Ishikawa (cell line): ENCODE measurements at regions not wholly inside any gene's neighbourhood (a gene's known extent, or its start where the extent isn't known, plus 50 kb on each side); places are given as distances from the start of the nearest gene placed in this dataset.

Experiments
- CEBPB ChIP-seq: IDR thresholded peaks from 2 replicates; pipeline ENCODE4 v1.6.1; 2012
- CREB1 ChIP-seq: IDR thresholded peaks from 2 replicates; pipeline ENCODE4 v1.6.1; 2012; ENCODE audit warnings: low read depth
- EGR1 ChIP-seq: IDR thresholded peaks from 2 replicates; pipeline ENCODE4 v1.6.1; 2012
- EP300 ChIP-seq: IDR thresholded peaks from 2 replicates; pipeline ENCODE4 v1.6.1; 2012; ENCODE audit warnings: borderline replicate concordance
- FOXM1 ChIP-seq: IDR thresholded peaks from 2 replicates; pipeline ENCODE4 v1.6.1; 2012; ENCODE audit warnings: low read depth, borderline replicate concordance
- MAX ChIP-seq: IDR thresholded peaks from 2 replicates; pipeline ENCODE4 v1.6.1; 2012
- NFIC ChIP-seq: IDR thresholded peaks from 2 replicates; pipeline ENCODE4 v1.6.1; 2012
- RAD21 ChIP-seq: IDR thresholded peaks from 2 replicates; pipeline ENCODE4 v1.6.1; 2012; ENCODE audit warnings: low read depth
- REST ChIP-seq: IDR thresholded peaks from 2 replicates; pipeline ENCODE4 v1.6.1; 2012; ENCODE audit warnings: low read depth, mild to moderate bottlenecking
- TAF1 ChIP-seq: IDR thresholded peaks from 2 replicates; pipeline ENCODE4 v1.6.1; 2012; ENCODE audit warnings: low read depth, mild to moderate bottlenecking
- TCF12 ChIP-seq: IDR thresholded peaks from 2 replicates; pipeline ENCODE4 v1.6.1; 2012; ENCODE audit warnings: low read depth
- TEAD4 ChIP-seq: IDR thresholded peaks from 2 replicates; pipeline ENCODE4 v1.6.1; 2012
- USF1 ChIP-seq: IDR thresholded peaks from 2 replicates; pipeline ENCODE4 v1.6.1; 2012
- YY1 ChIP-seq: IDR thresholded peaks from 2 replicates; pipeline ENCODE4 v1.6.1; 2012; ENCODE audit warnings: low read depth
- ZBTB7A ChIP-seq: IDR thresholded peaks from 2 replicates; pipeline ENCODE4 v1.6.1; 2012; ENCODE audit warnings: low read depth

- TF ChIP-seq FOXM1: no peak
- TF ChIP-seq MAX: 0 out of 2 replicates have a peak, but pooled peaks have one; percentile 17
- TF ChIP-seq REST: no peak
- no peak for TF ChIP-seq TAF1
- TF ChIP-seq NFIC: no peak
- TF ChIP-seq RAD21: no peak
- TF ChIP-seq EP300: no peak
These were observed 404.1 kb downstream of the RAPGEF2 start for GRCh38 chr4:159506801-159507517.

- no peak for TF ChIP-seq EGR1
- TF ChIP-seq EP300: no peak
- TF ChIP-seq CEBPB: no peak
- TF ChIP-seq CREB1: no peak
- no peak for TF ChIP-seq YY1
- no peak for TF ChIP-seq FOXM1
- no peak for TF ChIP-seq REST
- TF ChIP-seq RAD21: no peak
- TF ChIP-seq ZBTB7A: no peak
- no peak for TF ChIP-seq TAF1
- no peak for TF ChIP-seq NFIC
- TF ChIP-seq MAX: no peak
- TF ChIP-seq TCF12: no peak
These were observed 406.1 kb downstream of the RAPGEF2 start for GRCh38 chr4:159508917-159509500.

- TF ChIP-seq CEBPB: no peak
- TF ChIP-seq TAF1: no peak
- TF ChIP-seq CREB1: no peak
- no peak for TF ChIP-seq FOXM1
- no peak for TF ChIP-seq EP300
- TF ChIP-seq NFIC: no peak
- TF ChIP-seq MAX: no peak
- no peak for TF ChIP-seq REST
- TF ChIP-seq YY1: no peak
- TF ChIP-seq RAD21: no peak
- TF ChIP-seq ZBTB7A: no peak
- no peak for TF ChIP-seq EGR1
These were observed 409.5 kb downstream of the RAPGEF2 start for GRCh38 chr4:159512348-159512747.

GRCh38 chr4:159515314-159516025 lies 412.6 kb downstream of the RAPGEF2 start:
- no peak for TF ChIP-seq TEAD4
- TF ChIP-seq YY1: no peak
- no peak for TF ChIP-seq ZBTB7A
- TF ChIP-seq MAX: no peak
- TF ChIP-seq EGR1: no peak
- TF ChIP-seq NFIC: no peak
- TF ChIP-seq CEBPB: no peak
- TF ChIP-seq RAD21: no peak
- no peak for TF ChIP-seq TCF12
- TF ChIP-seq EP300: no peak
- no peak for TF ChIP-seq REST
- no peak for TF ChIP-seq USF1
- TF ChIP-seq CREB1: no peak
- TF ChIP-seq FOXM1: no peak
- no peak for TF ChIP-seq TAF1
